Neutrophil (primary cell): ENCODE measurements at regions not wholly inside any gene's neighbourhood (a gene's known extent, or its start where the extent isn't known, plus 50 kb on each side); places are given as distances from the start of the nearest gene placed in this dataset.

ENCODE experiments used
- H3K27ac ChIP-seq: fragments of 200-600 bp; sonication (generic); 2 replicates; pipeline ENCODE4 v1.5.1; 2016; ENCODE audit warnings: mild to moderate bottlenecking, moderate library complexity
- H3K27me3 ChIP-seq: fragments of 200-600 bp; sonication (generic); 2 replicates; pipeline ENCODE4 v1.6.0; 2016; ENCODE audit warnings: mild to moderate bottlenecking
- H3K36me3 ChIP-seq: fragments of 200-600 bp; sonication (generic); 2 replicates; pipeline ENCODE4 v1.5.1; 2017
- H3K4me1 ChIP-seq, 2 experiments: fragments of 200-600 bp in 1 of 2; sonication (generic) in 1 of 2; 1 replicate in 1 of 2; 2 replicates in 1 of 2; pipeline versions ENCODE4 v1.5.1 to v1.6.1; 2013 to 2016; ENCODE audit warnings: low read depth in 1 of 2, low read length in 1 of 2, mild to moderate bottlenecking in 1 of 2, moderate library complexity in 1 of 2; ENCODE audit not compliant: control insufficient read depth in 1 of 2, insufficient read depth in 1 of 2
- H3K4me3 ChIP-seq, 2 experiments: fragments of 200-600 bp in 1 of 2; sonication (generic) in 1 of 2; 1 replicate in 1 of 2; 2 replicates in 1 of 2; pipeline ENCODE4 v1.5.1; 2013 to 2016; ENCODE audit warnings: low read depth in 1 of 2, low read length in 1 of 2, mild to moderate bottlenecking in 1 of 2, moderate library complexity in 1 of 2
- H3K9me3 ChIP-seq: fragments of 200-600 bp; sonication (generic); 2 replicates; pipeline ENCODE4 v1.5.1; 2016
- CTCF ChIP-seq: fragments of 200-600 bp; sonication (generic); IDR thresholded peaks from 2 replicates; pipeline ENCODE4 v1.5.1; 2016; ENCODE audit warnings: antibody characterized with exemption

DNA sequence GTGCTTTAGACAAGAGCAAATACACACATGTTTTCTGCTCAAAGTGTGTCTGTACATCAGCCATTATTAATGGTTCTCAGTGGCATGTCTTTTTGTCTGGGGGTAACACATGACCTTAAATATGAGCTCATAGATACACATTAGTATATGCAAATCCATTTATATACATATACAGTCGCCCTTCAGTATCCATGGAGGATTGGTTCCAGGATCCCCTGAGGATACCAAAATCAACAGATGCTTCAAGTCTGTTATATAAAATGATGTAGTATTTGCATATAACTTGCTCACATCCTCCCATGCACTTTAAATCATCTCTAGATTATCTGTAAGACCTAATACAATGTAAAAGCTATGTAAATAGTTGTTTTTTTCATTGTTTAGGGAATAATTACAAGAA, 298.1 kb downstream of the OLFM4 start:
- H3K36me3 ChIP-seq, result no peaks in the 10 kb centered on the region
- TF ChIP-seq CTCF, result no peak
- H3K4me3 ChIP-seq, result no peak overlapping the region
- H3K27ac ChIP-seq, result no peak overlapping the region
- no peaks in the 10 kb centered on the region for H3K9me3 ChIP-seq
- H3K27me3 ChIP-seq, result no peaks in the 10 kb centered on the region
- no peaks in the 10 kb centered on the region for H3K4me1 ChIP-seq

DNA sequence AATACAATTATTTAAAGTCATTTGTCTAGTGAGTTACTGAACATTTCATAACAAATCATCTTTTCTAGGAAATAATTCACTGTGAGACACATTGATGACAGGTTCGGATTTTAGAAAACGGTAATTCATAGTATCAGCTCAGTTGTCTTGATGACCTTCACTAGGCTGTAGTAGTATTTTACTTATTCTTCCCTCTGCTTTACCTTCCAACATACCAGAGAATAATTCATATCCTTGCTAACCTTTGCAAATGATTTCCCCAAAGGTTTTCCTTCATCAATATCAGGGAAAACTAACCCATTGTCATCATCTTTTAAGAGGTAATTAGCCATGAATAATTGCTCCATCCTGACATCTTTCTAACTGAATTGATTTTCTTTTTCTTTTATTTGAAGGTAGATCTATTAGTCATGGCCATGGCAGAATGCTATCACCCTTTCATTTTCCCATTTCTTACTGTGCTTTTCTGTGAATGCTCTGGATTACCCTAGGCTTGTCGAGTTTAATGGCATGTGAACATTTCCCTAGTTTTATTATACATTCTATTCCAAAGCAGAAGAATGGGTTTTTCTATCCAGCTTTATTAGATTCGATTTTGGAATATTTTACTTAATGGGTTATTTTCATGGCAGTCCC, 299.2 kb downstream of the OLFM4 start:
- H3K27me3 ChIP-seq, result no peaks in the 10 kb centered on the region

GRCh38 chr13:53336441-53337160, 308.0 kb downstream of the OLFM4 start:
- no peaks in the 10 kb centered on the region for H3K36me3 ChIP-seq
- no peaks in the 10 kb centered on the region for H3K27me3 ChIP-seq
- H3K9me3 ChIP-seq, result no peaks in the 10 kb centered on the region
- no peaks in the 10 kb centered on the region for H3K4me1 ChIP-seq
- no peak overlapping the region for H3K27ac ChIP-seq
- no peak for TF ChIP-seq CTCF
- no peak overlapping the region for H3K4me3 ChIP-seq

More for the DNA sequence above, 299.2 kb downstream of the OLFM4 start:
- TF ChIP-seq CTCF, result no peak
- no peak overlapping the region for H3K27ac ChIP-seq
- H3K4me3 ChIP-seq, result no peak overlapping the region
- H3K36me3 ChIP-seq, result no peaks in the 10 kb centered on the region
- no peaks in the 10 kb centered on the region for H3K4me1 ChIP-seq
- no peaks in the 10 kb centered on the region for H3K9me3 ChIP-seq

DNA sequence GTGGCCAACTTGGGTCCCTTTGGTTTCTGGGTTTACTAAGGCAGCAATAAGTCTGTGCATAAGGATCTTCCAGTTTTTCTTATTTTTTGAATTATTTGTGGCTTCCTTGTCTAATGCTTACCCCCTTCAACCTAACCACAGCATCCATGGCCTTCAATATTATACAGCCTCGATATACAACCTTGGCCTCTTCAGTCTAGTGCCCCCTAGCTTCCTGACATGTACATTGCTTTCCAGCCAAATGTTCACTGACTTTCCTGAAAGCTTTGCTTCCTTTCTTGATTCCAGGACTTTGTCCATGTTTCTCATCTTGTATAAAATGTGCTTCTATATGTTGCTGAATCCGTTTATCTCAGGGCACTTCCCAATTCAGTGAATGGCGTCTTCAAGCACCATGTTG, 310.1 kb downstream of the OLFM4 start:
- Histone ChIP-seq H3K27ac (no peak overlapping the region), H3K36me3 (no peaks in the 10 kb centered on the region), H3K27me3 (no peaks in the 10 kb centered on the region), H3K4me3 (no peak overlapping the region), H3K9me3 (no peaks in the 10 kb centered on the region), H3K4me1 (no peaks in the 10 kb centered on the region)
- TF ChIP-seq CTCF, result no peak

- H3K36me3 ChIP-seq, result no peaks in the 10 kb centered on the region
- no peak overlapping the region for H3K27ac ChIP-seq
- H3K27me3 ChIP-seq, result no peaks in the 10 kb centered on the region
- H3K4me3 ChIP-seq, result no peak overlapping the region
- no peaks in the 10 kb centered on the region for H3K4me1 ChIP-seq
- no peak for TF ChIP-seq CTCF
- H3K9me3 ChIP-seq, result no peaks in the 10 kb centered on the region
Observed at GRCh38 chr13:53340505-53341143, 312.0 kb downstream of the OLFM4 start.
